Panc1 (cell line): ENCODE measurements at regions not wholly inside any gene's neighbourhood (a gene's known extent, or its start where the extent isn't known, plus 50 kb on each side); places are given as distances from the start of the nearest gene placed in this dataset.

Experiments used
- ATAC-seq: fragments of 200-7000 bp; cut with Tn5 transposase; 2 replicates; pipeline ENCODE4 v1.9.1; 2020; ENCODE audit warnings: mild to moderate bottlenecking, moderate library complexity
- BruUV-seq: library from RNA; stranded (reverse); fragments of 400-500 nt; replicated peaks from 2 replicates; lab custom pipeline; 2021; lab: Mats Ljungman, UMichigan
- CTCF ChIA-PET: fragments of 300-600 bp; sonication (Branson Sonifier 250); formaldehyde crosslinking; loops from one replicate; lab custom pipeline; 2022; ENCODE audit warnings: antibody characterized with exemption; lab: Charles Lee
- POLR2A ChIA-PET: fragments of 300-600 bp; sonication (Branson Sonifier 250); formaldehyde crosslinking; loops from one replicate; lab custom pipeline; 2022; ENCODE audit warnings: antibody characterized with exemption; lab: Charles Lee
- DNase-seq: peaks from one replicate; pipeline ENCODE4 v3.0.0-alpha.2; 2010; ENCODE audit warnings: low read depth, low spot score
- H3K27ac ChIP-seq: 2 replicates; pipeline ENCODE4 v1.5.1; 2011; ENCODE audit warnings: mild to moderate bottlenecking, low read length, inconsistent platforms
- H3K27me3 ChIP-seq: fragments of 200-500 bp; sonication (Bioruptor generic); 2 replicates; pipeline ENCODE4 v1.6.0; 2014; ENCODE audit warnings: low read length, inconsistent platforms; ENCODE audit not compliant: control insufficient read depth, insufficient read depth
- H3K36me3 ChIP-seq: fragments of 200-500 bp; sonication (Bioruptor generic); 2 replicates; pipeline ENCODE4 v1.5.1; 2014; ENCODE audit warnings: inconsistent platforms, mild to moderate bottlenecking, low read length, moderate library complexity; ENCODE audit not compliant: control insufficient read depth, insufficient read depth
- H3K4me1 ChIP-seq: 2 replicates; pipeline ENCODE4 v1.5.1; 2011; ENCODE audit warnings: inconsistent platforms, mild to moderate bottlenecking, low read length, moderate library complexity; ENCODE audit not compliant: control insufficient read depth, insufficient read depth
- H3K4me3 ChIP-seq, 2 experiments: 2 replicates each; pipeline ENCODE4 v1.5.1; 2011 to 2012; ENCODE audit warnings: low read depth in 2 of 2, low read length in 2 of 2, mild to moderate bottlenecking in 2 of 2, inconsistent platforms in 1 of 2, moderate library complexity in 1 of 2
- H3K9me3 ChIP-seq: fragments of 200-500 bp; sonication (Bioruptor generic); 2 replicates; pipeline ENCODE4 v1.5.1; 2014; ENCODE audit warnings: low read depth, mild to moderate bottlenecking, inconsistent platforms, low read length, moderate library complexity; ENCODE audit not compliant: control insufficient read depth, insufficient read depth
- POLR2AphosphoS5 ChIP-seq: IDR thresholded peaks from 2 replicates; pipeline ENCODE4 v1.6.1; 2012; ENCODE audit warnings: mild to moderate bottlenecking, low read depth, low read length, moderate library complexity
- SIN3A ChIP-seq: IDR thresholded peaks from 2 replicates; pipeline ENCODE4 v1.6.1; 2012; ENCODE audit warnings: low read depth, mild to moderate bottlenecking, low read length, moderate library complexity, borderline replicate concordance; ENCODE audit not compliant: insufficient read depth
- TCF7L2 ChIP-seq: IDR thresholded peaks from 2 replicates; pipeline ENCODE4 v1.6.1; 2011; ENCODE audit warnings: mild to moderate bottlenecking, low read depth, low read length, inconsistent platforms
- in situ Hi-C: cut with HindIII; loops from 2 replicates; pipeline ENCODE4 v1.10.0; 2016; ENCODE audit warnings: low sequenced_read_pairs, low pct_unique_long_range_greater_than_20kb
- intact Hi-C: fragments of 100-400 bp; cut with micrococcal nuclease; formaldehyde crosslinking; loops from one replicate; pipeline ENCODE4 v1.10.0; 2022; ENCODE audit not compliant: unreplicated experiment
- TF ChIP-seq, protein P1 (sequence below): fragments of 450-650 bp; IDR thresholded peaks from 2 replicates; pipeline ENCODE4 v1.5.1; 2017; ENCODE audit warnings: mild to moderate bottlenecking
- TF ChIP-seq, protein P2 (sequence below), 2 experiments: IDR thresholded peaks; 2 replicates each; pipeline ENCODE4 v1.6.1; 2011 to 2012; ENCODE audit warnings: low read depth in 2 of 2, control low read depth in 1 of 2, low read length in 1 of 2, mild to moderate bottlenecking in 1 of 2, moderate library complexity in 1 of 2; ENCODE audit not compliant: insufficient read depth in 1 of 2

DNA sequence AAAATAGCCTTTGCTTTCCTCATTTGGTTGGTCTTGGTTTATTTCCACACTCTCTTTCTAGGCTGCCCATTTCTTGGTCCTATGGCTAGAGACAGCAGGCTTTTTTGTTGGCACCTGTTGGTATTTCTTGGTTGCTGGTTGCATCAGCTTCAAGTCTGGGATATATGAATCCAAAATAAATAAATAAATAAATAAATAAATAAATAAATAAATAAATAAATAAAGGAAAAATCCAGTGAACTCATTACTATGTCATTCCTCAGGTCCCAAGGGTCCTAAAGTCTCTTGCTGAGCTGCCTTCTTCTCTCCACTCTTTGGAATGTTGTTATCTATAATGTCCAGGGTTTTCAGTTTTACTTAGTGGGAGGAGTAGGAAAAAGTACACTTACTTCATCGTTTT, 165.9 kb upstream of the MEX3C start:
- intact Hi-C loops (no loop called here), in situ Hi-C loops (no loop called here)
- H3K36me3 ChIP-seq = no peaks in the 10 kb centered on the region
- CTCF ChIA-PET = no interaction called here
- no peak overlapping the region for H3K4me3 ChIP-seq
- no peak overlapping the region for H3K27ac ChIP-seq
- no peaks in the 10 kb centered on the region for H3K9me3 ChIP-seq
- BruUV-seq = no TSS peak
- no peaks in the 10 kb centered on the region for H3K27me3 ChIP-seq
- TF ChIP-seq SIN3A = no peak
- TF ChIP-seq, protein P1, sequence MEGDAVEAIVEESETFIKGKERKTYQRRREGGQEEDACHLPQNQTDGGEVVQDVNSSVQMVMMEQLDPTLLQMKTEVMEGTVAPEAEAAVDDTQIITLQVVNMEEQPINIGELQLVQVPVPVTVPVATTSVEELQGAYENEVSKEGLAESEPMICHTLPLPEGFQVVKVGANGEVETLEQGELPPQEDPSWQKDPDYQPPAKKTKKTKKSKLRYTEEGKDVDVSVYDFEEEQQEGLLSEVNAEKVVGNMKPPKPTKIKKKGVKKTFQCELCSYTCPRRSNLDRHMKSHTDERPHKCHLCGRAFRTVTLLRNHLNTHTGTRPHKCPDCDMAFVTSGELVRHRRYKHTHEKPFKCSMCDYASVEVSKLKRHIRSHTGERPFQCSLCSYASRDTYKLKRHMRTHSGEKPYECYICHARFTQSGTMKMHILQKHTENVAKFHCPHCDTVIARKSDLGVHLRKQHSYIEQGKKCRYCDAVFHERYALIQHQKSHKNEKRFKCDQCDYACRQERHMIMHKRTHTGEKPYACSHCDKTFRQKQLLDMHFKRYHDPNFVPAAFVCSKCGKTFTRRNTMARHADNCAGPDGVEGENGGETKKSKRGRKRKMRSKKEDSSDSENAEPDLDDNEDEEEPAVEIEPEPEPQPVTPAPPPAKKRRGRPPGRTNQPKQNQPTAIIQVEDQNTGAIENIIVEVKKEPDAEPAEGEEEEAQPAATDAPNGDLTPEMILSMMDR = no peak
- TF ChIP-seq TCF7L2 = no peak
- no peak for TF ChIP-seq POLR2AphosphoS5
- TF ChIP-seq, protein P2, sequence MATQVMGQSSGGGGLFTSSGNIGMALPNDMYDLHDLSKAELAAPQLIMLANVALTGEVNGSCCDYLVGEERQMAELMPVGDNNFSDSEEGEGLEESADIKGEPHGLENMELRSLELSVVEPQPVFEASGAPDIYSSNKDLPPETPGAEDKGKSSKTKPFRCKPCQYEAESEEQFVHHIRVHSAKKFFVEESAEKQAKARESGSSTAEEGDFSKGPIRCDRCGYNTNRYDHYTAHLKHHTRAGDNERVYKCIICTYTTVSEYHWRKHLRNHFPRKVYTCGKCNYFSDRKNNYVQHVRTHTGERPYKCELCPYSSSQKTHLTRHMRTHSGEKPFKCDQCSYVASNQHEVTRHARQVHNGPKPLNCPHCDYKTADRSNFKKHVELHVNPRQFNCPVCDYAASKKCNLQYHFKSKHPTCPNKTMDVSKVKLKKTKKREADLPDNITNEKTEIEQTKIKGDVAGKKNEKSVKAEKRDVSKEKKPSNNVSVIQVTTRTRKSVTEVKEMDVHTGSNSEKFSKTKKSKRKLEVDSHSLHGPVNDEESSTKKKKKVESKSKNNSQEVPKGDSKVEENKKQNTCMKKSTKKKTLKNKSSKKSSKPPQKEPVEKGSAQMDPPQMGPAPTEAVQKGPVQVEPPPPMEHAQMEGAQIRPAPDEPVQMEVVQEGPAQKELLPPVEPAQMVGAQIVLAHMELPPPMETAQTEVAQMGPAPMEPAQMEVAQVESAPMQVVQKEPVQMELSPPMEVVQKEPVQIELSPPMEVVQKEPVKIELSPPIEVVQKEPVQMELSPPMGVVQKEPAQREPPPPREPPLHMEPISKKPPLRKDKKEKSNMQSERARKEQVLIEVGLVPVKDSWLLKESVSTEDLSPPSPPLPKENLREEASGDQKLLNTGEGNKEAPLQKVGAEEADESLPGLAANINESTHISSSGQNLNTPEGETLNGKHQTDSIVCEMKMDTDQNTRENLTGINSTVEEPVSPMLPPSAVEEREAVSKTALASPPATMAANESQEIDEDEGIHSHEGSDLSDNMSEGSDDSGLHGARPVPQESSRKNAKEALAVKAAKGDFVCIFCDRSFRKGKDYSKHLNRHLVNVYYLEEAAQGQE (IDR thresholded peaks at IDR 0.05; ENCODE audit: insufficient read depth in 1 of 2, low read depth in 2 of 2, low read length in 1 of 2) = no peak
- POLR2A ChIA-PET = no interaction called here
- ATAC-seq (no peak), DNase-seq (no peak)
- H3K4me1 ChIP-seq = no peaks in the 10 kb centered on the region

DNA sequence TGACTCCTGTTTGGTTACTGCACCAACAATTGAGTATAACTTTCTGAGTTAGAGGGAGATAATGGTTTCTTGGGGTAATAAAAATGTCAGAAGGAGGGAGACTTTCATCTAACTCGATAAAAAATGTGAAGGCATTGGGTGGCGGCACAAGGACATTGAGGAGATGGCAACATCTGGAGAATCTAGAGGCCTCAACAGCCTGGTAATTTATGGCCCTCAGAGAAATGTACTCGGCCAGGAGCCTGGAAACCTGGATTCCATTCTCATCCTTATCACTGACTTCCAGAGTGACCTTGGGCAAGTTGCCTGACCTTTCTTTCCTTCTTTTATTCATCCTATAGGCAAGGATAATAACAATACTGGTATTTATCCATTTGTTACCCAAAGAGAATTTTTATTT, 173.5 kb upstream of the MEX3C start:
- POLR2A ChIA-PET = no interaction called here
- no peak overlapping the region for H3K4me3 ChIP-seq
- no TSS peak for BruUV-seq

More for the DNA sequence above, 173.5 kb upstream of the MEX3C start:
- ATAC-seq = no peak
- H3K27me3 ChIP-seq = no peaks in the 10 kb centered on the region
- H3K36me3 ChIP-seq = no peaks in the 10 kb centered on the region
- in situ Hi-C loops = no loop called here
- H3K4me1 ChIP-seq = no peaks in the 10 kb centered on the region
- CTCF ChIA-PET = no interaction called here
- TF ChIP-seq, protein P2 (IDR thresholded peaks at IDR 0.05; ENCODE audit: insufficient read depth in 1 of 2, low read depth in 2 of 2, low read length in 1 of 2) = no peak
- TF ChIP-seq, protein P1 = no peak
- TF ChIP-seq SIN3A = no peak
- H3K9me3 ChIP-seq = no peaks in the 10 kb centered on the region
- no peak overlapping the region for H3K27ac ChIP-seq
- intact Hi-C loops = no loop called here
- no peak for DNase-seq
